Adrenal gland (tissue), 9 donors: ENCODE measurements at regions not wholly inside any gene's neighbourhood (a gene's known extent, or its start where the extent isn't known, plus 50 kb on each side); places are given as distances from the start of the nearest gene placed in this dataset.

ENCODE experiments used
- DNase-seq, 7 donors: peaks; one replicate each; pipeline ENCODE4 v3.0.0-alpha.2; 2019 to 2020
- H3K27ac ChIP-seq, 5 donors: fragments of 200-600 bp; sonication (generic) in 4 of 5; 1 replicate in 3 of 5; 2 replicates in 2 of 5; pipeline versions ENCODE4 v1.5.1 to v1.8.0; 2016 to 2020; ENCODE audit warnings: mild to moderate bottlenecking in 1 of 5
- H3K27me3 ChIP-seq: fragments of 200-600 bp; 2 replicates; pipeline ENCODE4 v1.8.0; 2021
- H3K36me3 ChIP-seq, 2 donors: fragments of 200-600 bp; replicated peaks in 1 of 2; 1 replicate in 1 of 2; 2 replicates in 1 of 2; pipeline versions ENCODE4 v1.5.1 to v1.8.0; 2018 to 2022
- H3K4me1 ChIP-seq, 2 donors: fragments of 200-600 bp; replicated peaks in 1 of 2; 1 replicate in 1 of 2; 2 replicates in 1 of 2; pipeline versions ENCODE4 v1.5.1 to v1.8.0; 2018 to 2021
- H3K4me3 ChIP-seq, 4 donors: fragments of 200-600 bp; sonication (generic) in 3 of 4; one replicate each; pipeline ENCODE4 v1.5.1; 2016 to 2018
- H3K9me3 ChIP-seq, 3 donors: fragments of 200-600 bp; sonication (generic) in 1 of 3; replicated peaks in 1 of 3; 1 replicate in 2 of 3; 2 replicates in 1 of 3; pipeline versions ENCODE4 v1.5.1 to v1.8.0; 2016 to 2021
- CTCF ChIP-seq, 6 experiments: fragments of 450-650 bp in 4 of 6; fragments of 200-600 bp in 2 of 6; sonication (generic) in 1 of 6; IDR thresholded peaks; 1 replicate in 5 of 6; 2 replicates in 1 of 6; pipeline versions ENCODE4 v1.5.1 to v1.8.0; 2016 to 2021; ENCODE audit warnings: antibody characterized with exemption in 6 of 6, mild to moderate bottlenecking in 2 of 6, moderate library complexity in 1 of 6
- POLR2A ChIP-seq, 2 donors: fragments of 450-650 bp; IDR thresholded peaks; one replicate each; pipeline ENCODE4 v1.6.1; 2017; ENCODE audit warnings: antibody characterized with exemption in 2 of 2, mild to moderate bottlenecking in 2 of 2, moderate library complexity in 1 of 2
- WGBS, 4 donors: extraction: QIAGEN DNeasy Blood & Tissue Kit in 2 of 4; methylation state at CpG; one replicate each; pipeline versions ENCODE4 v1.1.5 to v1.1.7; 2013 to 2017; 5-methylcytosine and 5-hydroxymethylcytosine counted together
- intact Hi-C, 2 donors: fragments of 100-400 bp; cut with DNase I; formaldehyde crosslinking; loops; one replicate each; pipeline versions ENCODE4 v1.14.1 to v1.15.0; 2022 to 2023
- donor health status: healthy with polysubstance abuse.
- donor health status: Bipolar disorder and iron deficiency.
- donor health status: DM: yes; HTN: yes; CAD: no.
- donor health status: DM: no; HTN: no; CAD: no.
- donor health status: DM: no; HTN: no; CAD: no.

DNA sequence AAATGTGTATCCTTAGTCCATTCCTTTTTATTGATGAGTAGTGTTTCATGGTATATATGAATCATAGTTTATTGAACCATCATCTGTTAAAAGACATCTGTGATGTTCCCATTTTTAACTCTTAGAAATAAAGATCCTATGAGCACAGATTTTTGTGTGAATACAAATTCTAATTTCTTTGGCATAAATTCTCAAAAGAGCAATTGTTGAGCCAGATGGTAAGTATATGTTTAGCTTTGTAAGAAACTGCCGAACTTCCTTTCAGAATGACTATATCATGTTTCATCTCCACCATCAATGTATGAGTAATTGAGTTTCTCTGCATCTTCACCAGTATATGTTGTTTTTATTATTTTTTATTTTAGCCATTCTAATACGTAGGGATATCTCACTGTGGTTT lies 526.4 kb downstream of the CDH10 start:
- intact Hi-C loops = no loop called here
- TF ChIP-seq POLR2A (IDR thresholded peaks at IDR 0.05) (no peak), CTCF (IDR thresholded peaks at IDR 0.05) (no peak)
- no peaks in the 10 kb centered on the region for H3K27me3 ChIP-seq
- no peak for DNase-seq
- WGBS, 4 donors = 71 to 77% (median 72%) methylated on average over 2 of the region's 2 CpGs
- H3K36me3 ChIP-seq = no peaks in the 10 kb centered on the region
- no peaks in the 10 kb centered on the region for H3K9me3 ChIP-seq
- H3K4me3 ChIP-seq = no peak overlapping the region
- H3K4me1 ChIP-seq = no peaks in the 10 kb centered on the region
- no peak overlapping the region for H3K27ac ChIP-seq

GRCh38 chr5:24135536-24135935 lies 509.2 kb downstream of the CDH10 start:
- intact Hi-C loops = no loop called here
- no peak overlapping the region for H3K4me3 ChIP-seq
- no peaks in the 10 kb centered on the region for H3K4me1 ChIP-seq
- H3K27me3 ChIP-seq = no peaks in the 10 kb centered on the region
- no peak for TF ChIP-seq CTCF (IDR thresholded peaks at IDR 0.05)
- no peak for TF ChIP-seq POLR2A (IDR thresholded peaks at IDR 0.05)
- H3K9me3 ChIP-seq = no peaks in the 10 kb centered on the region
- H3K36me3 ChIP-seq = no peaks in the 10 kb centered on the region
- no peak overlapping the region for H3K27ac ChIP-seq
- DNase-seq = no peak

DNA sequence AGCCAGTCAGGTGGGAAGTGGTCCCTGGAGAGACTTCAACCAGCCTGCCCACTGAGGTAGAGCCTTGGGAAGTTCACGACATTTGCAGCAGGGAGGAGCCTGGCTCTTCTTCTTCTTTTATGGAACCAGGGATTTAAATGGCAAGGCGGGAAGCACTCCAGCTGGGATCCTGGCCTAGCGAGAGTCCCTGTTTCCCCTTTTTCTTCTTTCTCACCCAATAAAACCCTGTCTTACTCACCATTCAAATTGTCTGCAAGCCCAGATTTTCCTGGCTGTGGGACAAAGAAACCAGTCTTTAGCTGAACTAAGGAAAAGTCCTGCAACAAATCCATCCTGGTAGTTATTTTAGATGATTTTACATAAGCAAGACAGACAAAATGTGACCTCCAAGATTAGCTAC lies 503.7 kb downstream of the CDH10 start:
- Histone ChIP-seq H3K36me3 (no peaks in the 10 kb centered on the region), H3K4me3 (no peak overlapping the region), H3K4me1 (no peaks in the 10 kb centered on the region), H3K27me3 (no peaks in the 10 kb centered on the region), H3K9me3 (no peaks in the 10 kb centered on the region), H3K27ac (no peak overlapping the region)
- intact Hi-C loops = no loop called here
- DNase-seq = no peak
- WGBS, 4 donors = 72 to 89% (median 75%) methylated on average over 3 of the region's 3 CpGs
- TF ChIP-seq CTCF (IDR thresholded peaks at IDR 0.05) (no peak), POLR2A (IDR thresholded peaks at IDR 0.05) (no peak)

GRCh38 chr5:24142341-24142740 lies 502.4 kb downstream of the CDH10 start:
- WGBS, 4 donors = 58 to 80% (median 63%) methylated on average over 2 of the region's 2 CpGs
- Histone ChIP-seq H3K4me1 (no peaks in the 10 kb centered on the region), H3K27ac (no peak overlapping the region), H3K36me3 (no peaks in the 10 kb centered on the region), H3K27me3 (no peaks in the 10 kb centered on the region), H3K9me3 (no peaks in the 10 kb centered on the region), H3K4me3 (no peak overlapping the region)
- intact Hi-C loops = no loop called here
- TF ChIP-seq POLR2A (IDR thresholded peaks at IDR 0.05) = no peak
- TF ChIP-seq CTCF (IDR thresholded peaks at IDR 0.05) = no peak
- DNase-seq = no peak
